Activated naive CD8-positive, alpha-beta T cell treated with anti-CD3 and anti-CD28 coated beads for 36 hours (primary cell): ENCODE measurements at regions not wholly inside any gene's neighbourhood (a gene's known extent, or its start where the extent isn't known, plus 50 kb on each side); places are given as distances from the start of the nearest gene placed in this dataset.
"Not testable (repeated sequence)": the region's sequence is repeated elsewhere in the genome, so short reads cannot be mapped to it uniquely, and the experiment has no call there.

Experiments used
- DNase-seq: peaks from one replicate; pipeline ENCODE4 v3.0.0; 2021
- H3K27ac Mint-ChIP-seq: one replicate; pipeline ENCODE4 v1.8.0; 2022; ENCODE audit warnings: mild to moderate bottlenecking, moderate library complexity, mixed read lengths
- H3K27me3 Mint-ChIP-seq: one replicate; pipeline ENCODE4 v1.8.0; 2022; ENCODE audit warnings: mild to moderate bottlenecking, mixed read lengths
- H3K36me3 Mint-ChIP-seq: one replicate; pipeline ENCODE4 v1.8.0; 2021; ENCODE audit warnings: mild to moderate bottlenecking, mixed read lengths
- H3K4me1 Mint-ChIP-seq: one replicate; pipeline ENCODE4 v1.8.0; 2021; ENCODE audit warnings: mixed read lengths
- H3K4me3 Mint-ChIP-seq: one replicate; pipeline ENCODE4 v1.8.0; 2022; ENCODE audit warnings: mild to moderate bottlenecking, moderate library complexity, mixed read lengths
- H3K9me3 Mint-ChIP-seq: one replicate; pipeline ENCODE4 v1.8.0; 2022; ENCODE audit warnings: mixed read lengths

GRCh38 chr14:86935241-86935885, 1057.6 kb downstream of the GALC start:
- DNase-seq, result no peak

DNA sequence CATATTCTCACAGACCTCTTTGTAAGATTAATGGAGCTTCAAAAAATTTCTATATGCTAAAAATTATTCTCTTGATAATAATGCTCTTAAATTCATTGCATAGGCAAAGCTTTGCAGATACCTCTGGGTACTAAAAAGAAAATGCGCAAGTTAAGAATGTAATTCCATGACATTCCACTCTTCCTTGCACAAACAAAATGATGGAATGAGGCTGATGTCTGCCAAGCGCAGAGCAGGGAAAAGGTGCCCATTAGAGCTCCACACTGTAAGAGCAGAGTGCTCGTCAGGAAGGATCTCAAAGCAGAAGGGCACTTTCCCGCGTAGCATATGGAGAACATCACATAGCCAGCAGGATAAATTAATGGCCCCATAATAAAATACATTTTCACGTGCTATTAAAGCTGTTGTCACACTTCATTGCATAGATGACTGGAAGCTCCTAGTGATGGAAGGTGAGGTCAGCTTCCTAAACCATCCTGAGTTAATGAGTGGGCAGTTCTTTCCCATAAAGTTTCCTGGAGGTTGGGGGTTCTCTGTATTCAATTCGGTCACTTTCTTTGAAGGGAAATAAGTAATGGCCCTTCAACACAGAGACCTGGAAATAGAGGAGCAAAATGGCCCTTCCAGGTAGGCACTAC, 1058.9 kb downstream of the GALC start:
- no peaks in the 10 kb centered on the region for H3K27me3 Mint-ChIP-seq
- H3K4me1 Mint-ChIP-seq, result no peaks in the 10 kb centered on the region
- no peaks in the 10 kb centered on the region for H3K9me3 Mint-ChIP-seq
- H3K27ac Mint-ChIP-seq, result no peak overlapping the region
- H3K36me3 Mint-ChIP-seq, result no peaks in the 10 kb centered on the region
- DNase-seq, result no peak
- no peak overlapping the region for H3K4me3 Mint-ChIP-seq

More at GRCh38 chr14:86935241-86935885, 1057.6 kb downstream of the GALC start:
- Mint-ChIP-seq H3K4me3 (no peak overlapping the region), H3K9me3 (no peaks in the 10 kb centered on the region), H3K36me3 (no peaks in the 10 kb centered on the region), H3K27ac (no peak overlapping the region), H3K4me1 (no peaks in the 10 kb centered on the region), H3K27me3 (no peaks in the 10 kb centered on the region)

DNA sequence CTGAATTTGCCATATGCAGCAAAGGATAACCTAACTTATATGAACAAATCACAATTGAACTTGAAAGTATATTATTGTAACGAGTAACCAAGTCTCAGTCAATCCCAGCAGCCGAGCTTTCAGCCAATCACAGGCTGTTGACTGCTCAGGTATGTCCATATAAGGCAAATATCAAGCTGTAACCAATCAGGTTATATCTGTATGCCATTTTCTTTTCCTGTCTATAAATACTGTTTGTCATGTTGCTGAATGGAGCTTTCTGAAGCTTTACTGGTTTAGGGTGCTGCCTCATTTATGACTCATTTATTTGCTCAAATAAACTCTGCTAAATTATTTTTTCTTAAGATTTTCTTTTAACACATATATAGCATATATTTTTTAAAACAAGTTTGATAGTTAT, 1059.5 kb downstream of the GALC start:
- Mint-ChIP-seq H3K4me1 (no peaks in the 10 kb centered on the region), H3K36me3 (no peaks in the 10 kb centered on the region), H3K27me3 (no peaks in the 10 kb centered on the region), H3K27ac (no peak overlapping the region), H3K9me3 (no peaks in the 10 kb centered on the region), H3K4me3 (no peak overlapping the region)
- no peak for DNase-seq

GRCh38 chr14:86915406-86915805, 1077.6 kb downstream of the GALC start:
- H3K27me3 Mint-ChIP-seq, result no peaks in the 10 kb centered on the region
- H3K27ac Mint-ChIP-seq, result no peak overlapping the region
- H3K4me1 Mint-ChIP-seq, result no peaks in the 10 kb centered on the region
- no peak for DNase-seq
- H3K4me3 Mint-ChIP-seq, result no peak overlapping the region
- no peaks in the 10 kb centered on the region for H3K36me3 Mint-ChIP-seq
- H3K9me3 Mint-ChIP-seq, result peaks cover 1% of the 10 kb centered on the region

- Mint-ChIP-seq H3K36me3 (no peaks in the 10 kb centered on the region), H3K27ac (no peak overlapping the region), H3K27me3 (no peaks in the 10 kb centered on the region), H3K4me1 (no peaks in the 10 kb centered on the region), H3K4me3 (no peak overlapping the region), H3K9me3 (peaks cover under 1% of the 10 kb centered on the region)
- no peak for DNase-seq
These were observed 1080.3 kb downstream of the GALC start for GRCh38 chr14:86912709-86913108.

- H3K27me3 Mint-ChIP-seq, result no peaks in the 10 kb centered on the region
- no peaks in the 10 kb centered on the region for H3K9me3 Mint-ChIP-seq
- H3K4me3 Mint-ChIP-seq, result no peak overlapping the region
- DNase-seq, result no peak
- H3K36me3 Mint-ChIP-seq, result no peaks in the 10 kb centered on the region
- no peak overlapping the region for H3K27ac Mint-ChIP-seq
- H3K4me1 Mint-ChIP-seq, result no peaks in the 10 kb centered on the region
These were observed 1081.5 kb downstream of the GALC start for GRCh38 chr14:86911486-86911885.

DNA sequence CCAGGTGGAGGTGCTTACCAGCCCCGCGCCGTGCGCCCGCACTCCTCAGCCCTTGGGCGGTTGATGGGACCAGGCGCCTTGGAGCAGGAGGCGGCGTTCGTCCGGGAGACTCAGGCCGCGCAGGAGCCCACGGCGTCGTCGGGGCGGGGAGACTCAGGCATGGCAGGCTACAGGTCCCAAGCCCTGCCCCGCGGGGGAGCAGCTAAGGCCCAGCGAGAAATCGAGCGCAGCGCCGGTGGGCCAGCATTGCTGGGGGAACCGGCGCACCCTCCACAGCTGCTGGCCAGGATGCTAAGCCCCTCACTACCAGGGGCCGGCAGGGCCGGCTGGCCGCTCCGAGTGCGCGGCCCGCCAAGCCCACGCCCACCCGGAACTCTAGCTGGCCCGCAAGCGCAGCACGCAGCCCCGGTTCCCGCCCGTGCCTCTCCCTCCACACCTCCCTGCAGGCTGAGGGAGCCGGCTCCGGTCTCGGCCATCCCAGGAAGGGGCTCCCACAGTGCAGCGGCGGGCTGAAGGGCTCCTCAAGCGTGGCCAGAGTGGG, 1087.5 kb downstream of the GALC start:
- H3K36me3 Mint-ChIP-seq, H3K4me1 Mint-ChIP-seq, H3K9me3 Mint-ChIP-seq, DNase-seq, H3K27me3 Mint-ChIP-seq, H3K4me3 Mint-ChIP-seq, H3K27ac Mint-ChIP-seq: not testable (repeated sequence)

DNA sequence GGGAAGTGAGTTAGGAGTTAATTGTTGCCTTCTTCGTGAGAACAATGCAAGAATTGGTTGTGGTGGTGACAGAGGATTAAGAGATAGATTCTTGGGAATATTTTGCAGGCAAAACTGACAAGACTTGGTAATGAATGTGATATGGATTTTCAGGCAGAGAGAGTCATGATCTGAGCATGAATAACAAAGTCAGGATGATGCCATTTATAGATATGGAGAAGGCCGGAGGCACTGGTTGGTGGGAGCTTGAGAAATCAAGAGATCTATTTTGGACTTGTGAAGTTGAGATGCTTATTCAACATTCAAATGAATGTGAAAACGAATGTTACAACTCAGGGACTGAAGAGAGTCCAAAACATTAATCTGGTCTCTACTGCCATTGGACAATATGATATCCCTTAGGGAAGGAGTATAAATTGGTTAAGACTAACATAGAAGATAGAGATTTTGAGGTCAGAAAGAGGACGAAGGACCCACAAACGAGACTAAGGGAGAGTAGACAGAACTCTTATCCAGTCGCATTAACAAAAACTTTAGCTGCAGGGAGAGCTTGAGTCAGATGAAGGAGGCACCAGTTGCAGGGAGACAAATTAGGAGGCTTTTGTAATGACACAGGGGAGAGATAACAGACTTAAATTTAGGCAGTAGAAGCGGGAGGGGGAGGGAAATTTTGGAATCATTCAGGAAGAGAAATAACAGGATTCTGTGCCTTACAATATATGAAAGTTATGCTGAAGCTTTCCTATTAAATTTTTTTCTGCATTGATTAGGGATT, 1090.6 kb downstream of the GALC start:
- Mint-ChIP-seq H3K9me3 (no peaks in the 10 kb centered on the region), H3K4me1 (no peaks in the 10 kb centered on the region), H3K27ac (no peak overlapping the region), H3K27me3 (no peaks in the 10 kb centered on the region), H3K36me3 (no peaks in the 10 kb centered on the region), H3K4me3 (no peak overlapping the region)
- no peak for DNase-seq

DNA sequence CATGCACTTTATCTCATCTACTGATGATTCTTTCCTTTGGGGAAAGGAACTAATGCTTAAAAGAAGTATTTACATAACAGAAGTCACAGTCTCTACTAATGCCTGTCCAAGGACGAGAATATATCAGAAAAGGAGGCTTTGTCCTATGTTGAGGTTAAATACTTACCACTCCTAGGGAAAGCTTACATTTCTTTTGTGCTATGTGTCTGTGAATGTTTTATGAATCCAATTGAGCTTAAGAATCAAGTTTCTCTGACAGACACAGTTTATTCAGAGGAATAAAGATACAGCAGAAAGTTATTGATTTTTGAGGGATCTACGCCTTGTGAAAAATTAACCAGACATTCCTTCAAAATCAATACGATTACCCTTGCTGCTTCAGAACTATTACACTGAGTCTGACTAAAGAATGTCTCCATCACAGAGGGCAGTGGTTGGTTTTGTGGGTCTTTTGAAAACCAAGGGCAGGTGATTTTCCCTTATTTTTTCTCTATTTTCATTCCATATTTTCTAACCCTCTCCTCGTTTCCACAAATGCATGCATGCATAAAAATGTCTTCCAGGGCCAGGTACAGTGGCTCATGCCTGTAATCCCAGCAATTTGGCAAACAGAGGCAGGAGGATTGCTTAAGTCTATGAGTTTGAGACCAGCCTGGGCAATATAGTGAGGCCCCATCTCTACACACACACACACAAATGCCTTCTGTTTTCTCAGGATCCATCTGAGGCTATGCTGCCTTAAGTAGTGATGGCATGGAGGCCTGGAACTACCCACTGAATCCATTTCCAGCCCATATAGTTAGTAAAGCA, 1095.1 kb downstream of the GALC start:
- Mint-ChIP-seq H3K4me3 (no peak overlapping the region), H3K9me3 (no peaks in the 10 kb centered on the region), H3K27ac (no peak overlapping the region), H3K4me1 (no peaks in the 10 kb centered on the region), H3K27me3 (no peaks in the 10 kb centered on the region), H3K36me3 (no peaks in the 10 kb centered on the region)
- DNase-seq, result no peak

- H3K4me1 Mint-ChIP-seq, result no peaks in the 10 kb centered on the region
These were observed 1095.8 kb downstream of the GALC start for GRCh38 chr14:86897224-86897623.

GRCh38 chr14:86896701-86897100, 1096.3 kb downstream of the GALC start:
- Mint-ChIP-seq H3K9me3 (no peaks in the 10 kb centered on the region), H3K4me1 (no peaks in the 10 kb centered on the region), H3K27me3 (no peaks in the 10 kb centered on the region), H3K27ac (no peak overlapping the region), H3K36me3 (no peaks in the 10 kb centered on the region), H3K4me3 (no peak overlapping the region)
- DNase-seq, result no peak

More at GRCh38 chr14:86897224-86897623, 1095.8 kb downstream of the GALC start:
- H3K27ac Mint-ChIP-seq, result no peak overlapping the region
- no peak for DNase-seq
- H3K4me3 Mint-ChIP-seq, result no peak overlapping the region
- H3K27me3 Mint-ChIP-seq, result no peaks in the 10 kb centered on the region
- H3K9me3 Mint-ChIP-seq, result no peaks in the 10 kb centered on the region
- no peaks in the 10 kb centered on the region for H3K36me3 Mint-ChIP-seq

DNA sequence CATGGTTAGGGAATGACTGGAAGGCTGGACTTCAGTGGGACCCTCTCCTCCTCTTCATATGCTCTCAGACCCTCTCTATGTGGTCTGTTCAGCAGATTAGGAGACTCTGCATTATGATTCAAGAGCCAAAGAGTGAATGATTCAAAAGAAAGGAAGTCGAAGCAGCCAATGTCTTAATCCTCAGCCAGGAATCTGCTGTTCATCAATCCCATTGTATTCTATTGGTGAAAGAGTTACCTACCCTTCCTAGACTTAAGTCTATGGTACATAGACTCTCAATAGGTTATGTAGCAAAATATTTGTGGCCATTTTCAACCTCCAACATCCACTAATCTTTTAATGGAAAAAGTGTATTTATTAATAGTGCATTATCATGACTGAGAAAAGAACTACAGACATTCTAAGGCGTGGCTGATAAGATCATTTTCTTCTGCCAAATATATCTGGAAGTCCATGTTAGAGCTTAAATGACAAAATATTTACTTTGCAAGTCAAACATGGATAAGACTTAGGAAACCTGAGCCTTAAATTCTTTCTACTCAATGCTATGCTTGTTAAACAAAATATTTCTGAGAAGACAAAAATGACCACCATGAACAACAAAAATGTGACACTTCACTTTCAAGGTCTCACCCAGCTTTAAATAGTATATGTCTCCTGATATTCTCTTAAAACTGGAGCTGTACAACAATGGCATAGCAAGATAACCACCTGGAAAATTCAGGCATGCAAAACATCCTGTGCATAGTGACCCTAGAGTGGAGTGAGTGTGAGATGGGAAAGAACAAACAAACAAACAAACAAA, 1100.6 kb downstream of the GALC start:
- no peaks in the 10 kb centered on the region for H3K36me3 Mint-ChIP-seq
- peaks cover 2% of the 10 kb centered on the region for H3K9me3 Mint-ChIP-seq
- no peaks in the 10 kb centered on the region for H3K27me3 Mint-ChIP-seq
- H3K27ac Mint-ChIP-seq, result no peak overlapping the region
- no peaks in the 10 kb centered on the region for H3K4me1 Mint-ChIP-seq
- H3K4me3 Mint-ChIP-seq, result no peak overlapping the region
- no peak for DNase-seq

DNA sequence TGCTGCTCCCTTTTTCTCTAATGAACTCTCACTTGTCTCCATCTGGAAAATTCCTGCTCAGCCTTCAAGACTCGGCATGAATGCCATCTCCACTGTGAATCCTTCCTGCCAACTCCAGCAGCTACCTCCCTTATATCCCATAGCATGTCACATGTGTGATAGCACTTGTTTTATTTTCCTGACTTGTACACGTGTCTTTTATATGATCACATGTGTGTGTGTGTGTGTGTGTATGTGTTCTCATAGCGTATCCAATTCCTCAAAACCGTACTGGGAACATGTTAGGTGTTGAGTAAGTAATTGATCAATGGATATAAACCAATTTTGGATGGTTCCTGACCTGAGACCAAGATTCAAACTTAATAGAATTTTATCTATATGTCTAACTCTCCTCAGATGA, 1107.7 kb downstream of the GALC start:
- no peaks in the 10 kb centered on the region for H3K27me3 Mint-ChIP-seq
- no peak overlapping the region for H3K4me3 Mint-ChIP-seq
- DNase-seq, result no peak
- H3K36me3 Mint-ChIP-seq, result no peaks in the 10 kb centered on the region
- peaks cover 4% of the 10 kb centered on the region for H3K9me3 Mint-ChIP-seq
- H3K27ac Mint-ChIP-seq, result no peak overlapping the region
- no peaks in the 10 kb centered on the region for H3K4me1 Mint-ChIP-seq

- Mint-ChIP-seq H3K9me3 (peaks cover 4% of the 10 kb centered on the region), H3K27ac (no peak overlapping the region), H3K4me3 (no peak overlapping the region), H3K36me3 (no peaks in the 10 kb centered on the region), H3K4me1 (no peaks in the 10 kb centered on the region), H3K27me3 (no peaks in the 10 kb centered on the region)
- no peak for DNase-seq
These were observed 1108.5 kb downstream of the GALC start for GRCh38 chr14:86884498-86884897.
